Fibroblast of skin of scalp (primary cell): ENCODE measurements at regions not wholly inside any gene's neighbourhood (a gene's known extent, or its start where the extent isn't known, plus 50 kb on each side); places are given as distances from the start of the nearest gene placed in this dataset.
"Not testable (repeated sequence)": the region's sequence is repeated elsewhere in the genome, so short reads cannot be mapped to it uniquely, and the experiment has no call there.

Experiments
- DNase-seq: peaks from one replicate; pipeline ENCODE4 v3.0.0-alpha.2; 2013

GRCh38 chr4:114034189-114034588 is 54.7 kb upstream of the ARSJ start:
- DNase-seq: no peak

GRCh38 chr4:114036426-114036825 is 57.0 kb upstream of the ARSJ start:
- DNase-seq: no peak

GRCh38 chr4:114036864-114037263 is 57.4 kb upstream of the ARSJ start:
- no peak for DNase-seq

GRCh38 chr4:114037988-114038387 is 58.5 kb upstream of the ARSJ start:
- no peak for DNase-seq

- no peak for DNase-seq
These were observed 59.4 kb upstream of the ARSJ start for GRCh38 chr4:114038762-114039387.

- no peak for DNase-seq
These were observed 61.1 kb upstream of the ARSJ start for GRCh38 chr4:114040319-114041116.

GRCh38 chr4:114041117-114041475 is 61.6 kb upstream of the ARSJ start:
- peak; percentile 33 for DNase-seq

- no peak for DNase-seq
These were observed 63.7 kb upstream of the ARSJ start for GRCh38 chr4:114043116-114043515.

- DNase-seq: not testable (repeated sequence)
These were observed 64.9 kb upstream of the ARSJ start for GRCh38 chr4:114044351-114044750.

GRCh38 chr4:114046331-114046730 is 66.9 kb upstream of the ARSJ start:
- DNase-seq: no peak

- DNase-seq: not testable (repeated sequence)
These were observed 68.7 kb upstream of the ARSJ start for GRCh38 chr4:114048154-114048553.

- DNase-seq: no peak
These were observed 72.8 kb upstream of the ARSJ start for GRCh38 chr4:114052227-114052626.

- no peak for DNase-seq
These were observed 77.2 kb upstream of the ARSJ start for GRCh38 chr4:114056599-114056998.

- no peak for DNase-seq
These were observed 78.3 kb upstream of the ARSJ start for GRCh38 chr4:114057746-114058145.

- peak; percentile 60 for DNase-seq
These were observed 83.1 kb upstream of the ARSJ start for GRCh38 chr4:114062499-114062898.

GRCh38 chr4:114072781-114073180 is 93.3 kb upstream of the ARSJ start:
- no peak for DNase-seq

- peak; percentile 55 for DNase-seq
These were observed 97.6 kb upstream of the ARSJ start for GRCh38 chr4:114076899-114077570.

GRCh38 chr4:114077610-114078009 is 98.2 kb upstream of the ARSJ start:
- peak; percentile 96 for DNase-seq

GRCh38 chr4:114078636-114079035 is 99.2 kb upstream of the ARSJ start:
- peak; percentile 34 for DNase-seq

- DNase-seq: no peak
These were observed 102.3 kb upstream of the ARSJ start for GRCh38 chr4:114081783-114082182.

- peak; percentile 47 for DNase-seq
These were observed 102.9 kb upstream of the ARSJ start for GRCh38 chr4:114082348-114082747.

GRCh38 chr4:114085611-114086345 is 106.3 kb upstream of the ARSJ start:
- no peak for DNase-seq
